ACC112 (cell line): ENCODE measurements at regions not wholly inside any gene's neighbourhood (a gene's known extent, or its start where the extent isn't known, plus 50 kb on each side); places are given as distances from the start of the nearest gene placed in this dataset.
"Not testable (repeated sequence)": the region's sequence is repeated elsewhere in the genome, so short reads cannot be mapped to it uniquely, and the experiment has no call there.

Experiments
- H2AFZ ChIP-seq: fragments of 200-600 bp; sonication (generic); one replicate; pipeline ENCODE4 v1.6.0; 2017; ENCODE audit warnings: antibody characterized with exemption, low read length; ENCODE audit not compliant: unreplicated experiment
- H3K27ac ChIP-seq: fragments of 200-600 bp; sonication (generic); 2 replicates; pipeline ENCODE4 v1.5.1; 2014; ENCODE audit warnings: low read depth, mild to moderate bottlenecking, antibody characterized with exemption, low read length, moderate library complexity
- H3K27me3 ChIP-seq: fragments of 200-600 bp; sonication (generic); 2 replicates; pipeline ENCODE4 v1.6.1; 2014; ENCODE audit warnings: mild to moderate bottlenecking, antibody characterized with exemption, low read length, moderate library complexity, mixed read lengths; ENCODE audit not compliant: insufficient read depth
- H3K36me3 ChIP-seq: fragments of 200-600 bp; sonication (generic); 2 replicates; pipeline ENCODE4 v1.6.1; 2016; ENCODE audit warnings: mild to moderate bottlenecking, antibody characterized with exemption, low read length, moderate library complexity, mixed read lengths; ENCODE audit not compliant: insufficient read depth
- H3K4me1 ChIP-seq: fragments of 200-600 bp; sonication (generic); one replicate; pipeline ENCODE4 v1.6.1; 2016; ENCODE audit warnings: low read length, mixed read lengths; ENCODE audit not compliant: insufficient read depth, unreplicated experiment, control insufficient read depth
- H3K4me3 ChIP-seq: fragments of 200-600 bp; sonication (generic); 2 replicates; pipeline ENCODE4 v1.5.1; 2014; ENCODE audit warnings: mild to moderate bottlenecking, low read depth, low read length
- H3K79me2 ChIP-seq: fragments of 200-600 bp; sonication (generic); one replicate; pipeline ENCODE4 v1.6.0; 2016; ENCODE audit warnings: low read length; ENCODE audit not compliant: control insufficient read depth, unreplicated experiment, insufficient read depth

GRCh38 chr6:51467231-51467952 is 620.0 kb downstream of the PKHD1 start:
- H3K79me2 ChIP-seq, result no peaks in the 10 kb centered on the region
- no peak overlapping the region for H3K27ac ChIP-seq
- no peaks in the 10 kb centered on the region for H3K4me1 ChIP-seq
- no peaks in the 10 kb centered on the region for H3K27me3 ChIP-seq
- no peak overlapping the region for H2AFZ ChIP-seq
- H3K36me3 ChIP-seq, result no peaks in the 10 kb centered on the region
- H3K4me3 ChIP-seq, result no peak overlapping the region

DNA sequence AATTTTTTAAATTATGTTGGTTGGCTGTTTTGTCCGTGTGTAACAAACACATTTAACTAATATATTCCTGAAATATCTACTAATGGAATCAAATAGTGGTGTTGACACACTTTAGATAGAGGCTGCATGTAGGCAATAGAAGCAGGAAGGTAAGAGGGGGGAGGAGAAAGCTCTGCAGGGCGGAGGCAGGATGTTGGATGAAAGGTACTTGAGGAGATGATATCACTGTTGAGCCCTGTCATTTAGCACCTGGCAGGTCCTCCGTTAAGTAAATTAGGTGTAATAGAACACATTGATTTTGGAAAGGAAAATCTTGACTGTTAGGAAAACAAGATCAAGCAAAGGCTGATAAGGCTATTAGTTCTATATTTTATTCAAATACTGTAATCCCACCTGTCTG is 618.7 kb downstream of the PKHD1 start:
- Histone ChIP-seq H3K27ac (no peak overlapping the region), H3K4me1 (no peaks in the 10 kb centered on the region)

GRCh38 chr6:51472745-51473487 is 614.5 kb downstream of the PKHD1 start:
- no peaks in the 10 kb centered on the region for H3K79me2 ChIP-seq
- no peaks in the 10 kb centered on the region for H3K36me3 ChIP-seq
- no peaks in the 10 kb centered on the region for H3K4me1 ChIP-seq
- H3K4me3 ChIP-seq, result no peak overlapping the region
- no peak overlapping the region for H3K27ac ChIP-seq
- H2AFZ ChIP-seq, result no peak overlapping the region
- H3K27me3 ChIP-seq, result no peaks in the 10 kb centered on the region

More for the DNA sequence above, 618.7 kb downstream of the PKHD1 start:
- H3K36me3 ChIP-seq, result no peaks in the 10 kb centered on the region
- H3K4me3 ChIP-seq, result no peak overlapping the region
- H3K79me2 ChIP-seq, result no peaks in the 10 kb centered on the region
- H3K27me3 ChIP-seq, result no peaks in the 10 kb centered on the region
- H2AFZ ChIP-seq, result no peak overlapping the region

DNA sequence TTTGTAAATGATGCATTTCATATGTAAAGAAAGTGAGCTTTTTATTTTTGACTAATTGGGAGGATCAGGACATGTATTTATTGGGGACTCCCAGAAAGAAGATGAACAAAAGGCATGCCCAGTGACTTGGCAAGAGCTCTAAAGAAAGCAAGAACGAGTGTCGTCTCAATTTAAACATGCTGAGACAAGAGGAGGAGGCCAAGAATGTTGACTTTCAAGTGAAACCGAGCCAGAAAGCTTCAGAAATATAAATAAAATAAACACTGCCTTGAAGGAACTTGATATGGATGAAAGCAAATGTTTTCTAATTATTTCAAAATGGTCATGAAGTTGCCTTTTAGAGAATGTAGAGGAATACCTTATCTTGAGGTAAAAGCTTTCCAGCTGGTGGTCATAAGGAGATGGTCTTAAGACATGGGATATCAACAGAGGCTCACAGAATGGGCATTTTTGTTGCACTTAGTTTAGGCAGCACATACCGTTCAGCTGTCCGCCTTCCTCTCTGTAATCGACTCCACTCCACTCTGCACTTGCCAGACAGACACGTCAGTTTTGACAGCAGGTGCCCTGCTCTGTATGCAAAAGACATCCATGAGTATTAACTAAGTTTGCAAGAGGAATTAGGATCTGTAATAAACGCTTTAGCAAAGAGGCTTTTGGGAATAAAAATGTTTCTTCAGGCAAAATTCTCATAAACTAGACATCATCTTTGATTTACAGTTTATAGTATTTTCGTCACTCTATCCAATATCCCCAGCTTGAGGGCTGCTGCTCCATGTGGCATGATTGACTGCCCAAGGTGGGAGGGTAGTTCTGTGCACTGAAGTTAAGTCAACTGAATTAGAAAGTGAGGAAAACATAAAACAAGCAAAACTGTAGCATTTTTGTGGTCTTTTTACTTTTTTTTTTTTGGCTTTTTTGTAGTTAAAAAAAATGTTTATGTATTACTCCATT is 613.1 kb downstream of the PKHD1 start:
- H3K27me3 ChIP-seq, result no peaks in the 10 kb centered on the region
- H3K27ac ChIP-seq, result no peak overlapping the region
- H2AFZ ChIP-seq, result no peak overlapping the region
- no peaks in the 10 kb centered on the region for H3K4me1 ChIP-seq
- H3K4me3 ChIP-seq, result no peak overlapping the region
- no peaks in the 10 kb centered on the region for H3K36me3 ChIP-seq
- H3K79me2 ChIP-seq, result no peaks in the 10 kb centered on the region

GRCh38 chr6:51477711-51478311 is 609.6 kb downstream of the PKHD1 start:
- H3K27me3 ChIP-seq, result no peaks in the 10 kb centered on the region
- no peaks in the 10 kb centered on the region for H3K79me2 ChIP-seq
- no peak overlapping the region for H3K4me3 ChIP-seq
- no peak overlapping the region for H3K27ac ChIP-seq
- H3K4me1 ChIP-seq, result no peaks in the 10 kb centered on the region
- H3K36me3 ChIP-seq, result no peaks in the 10 kb centered on the region
- H2AFZ ChIP-seq, result no peak overlapping the region

GRCh38 chr6:51479296-51479695 is 608.1 kb downstream of the PKHD1 start:
- Histone ChIP-seq H3K79me2 (no peaks in the 10 kb centered on the region), H3K4me3 (no peak overlapping the region), H3K27ac (no peak overlapping the region), H2AFZ (no peak overlapping the region), H3K36me3 (no peaks in the 10 kb centered on the region), H3K27me3 (no peaks in the 10 kb centered on the region), H3K4me1 (no peaks in the 10 kb centered on the region)

DNA sequence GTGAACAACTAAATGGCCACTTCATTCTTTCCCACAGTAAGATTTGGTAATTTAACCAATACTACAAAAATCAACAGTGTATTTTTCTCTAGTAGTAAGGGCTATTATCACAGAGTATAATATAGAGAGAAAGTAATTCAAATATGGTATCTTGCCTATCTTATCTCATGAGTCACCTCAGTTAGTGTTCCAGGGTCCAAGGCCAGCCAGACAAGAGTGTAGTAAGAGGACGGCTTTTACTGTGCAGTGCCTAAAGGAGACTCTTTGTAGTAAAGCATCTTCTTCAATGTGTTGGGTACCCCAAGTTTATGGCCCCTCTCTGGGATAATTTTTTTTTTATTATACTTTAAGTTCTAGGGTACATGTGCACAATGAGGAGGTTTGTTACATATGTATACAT is 607.4 kb downstream of the PKHD1 start:
- no peak overlapping the region for H2AFZ ChIP-seq
- H3K27me3 ChIP-seq, result no peaks in the 10 kb centered on the region
- H3K79me2 ChIP-seq, result no peaks in the 10 kb centered on the region
- H3K36me3 ChIP-seq, result no peaks in the 10 kb centered on the region
- H3K4me3 ChIP-seq, result no peak overlapping the region
- H3K4me1 ChIP-seq, result no peaks in the 10 kb centered on the region
- H3K27ac ChIP-seq, result no peak overlapping the region

DNA sequence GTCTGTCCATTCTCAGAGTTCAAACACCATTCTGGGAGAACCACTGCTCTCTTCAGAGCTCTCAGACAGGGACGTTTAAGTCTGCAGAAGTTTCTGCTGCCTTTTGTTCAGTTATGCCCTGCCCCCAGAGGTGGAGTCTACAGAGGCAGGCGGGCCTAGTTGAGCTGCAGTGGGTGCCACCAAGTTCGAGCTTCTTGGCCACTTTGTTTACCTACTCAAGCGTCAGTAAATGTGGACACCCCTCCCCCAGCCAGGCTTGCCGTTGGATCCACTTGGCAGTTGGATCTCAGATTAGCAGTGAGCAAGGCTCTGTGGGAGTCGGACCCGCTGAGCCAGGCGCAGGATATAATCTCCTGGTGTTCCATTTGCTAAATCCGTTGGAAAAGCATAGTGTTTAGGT is 601.5 kb downstream of the PKHD1 start:
- not testable (repeated sequence) for H3K79me2 ChIP-seq, H3K27ac ChIP-seq, H2AFZ ChIP-seq, H3K27me3 ChIP-seq, H3K36me3 ChIP-seq, H3K4me3 ChIP-seq, H3K4me1 ChIP-seq

- Histone ChIP-seq H3K27ac (no peak overlapping the region), H3K79me2 (no peaks in the 10 kb centered on the region)
Measured at GRCh38 chr6:51487937-51488336, 599.5 kb downstream of the PKHD1 start.

GRCh38 chr6:51489133-51489532 is 598.3 kb downstream of the PKHD1 start:
- no peaks in the 10 kb centered on the region for H3K79me2 ChIP-seq
- H3K36me3 ChIP-seq, result no peaks in the 10 kb centered on the region
- no peaks in the 10 kb centered on the region for H3K4me1 ChIP-seq
- H2AFZ ChIP-seq, result no peak overlapping the region
- no peak overlapping the region for H3K27ac ChIP-seq
- no peak overlapping the region for H3K4me3 ChIP-seq
- H3K27me3 ChIP-seq, result no peaks in the 10 kb centered on the region

More at GRCh38 chr6:51487937-51488336, 599.5 kb downstream of the PKHD1 start:
- H2AFZ ChIP-seq, result no peak overlapping the region
- no peaks in the 10 kb centered on the region for H3K36me3 ChIP-seq
- H3K4me3 ChIP-seq, result no peak overlapping the region
- no peaks in the 10 kb centered on the region for H3K4me1 ChIP-seq
- no peaks in the 10 kb centered on the region for H3K27me3 ChIP-seq
